ENCODE measurements at regions not wholly inside any gene's neighbourhood (a gene's known extent, or its start where the extent isn't known, plus 50 kb on each side); places are given as distances from the start of the nearest gene placed in this dataset.
A peak's percentile ranks its signal among the peaks of the same experiment; 100 is the strongest.

GRCh38 chr2:150047620-150048222 is 439.7 kb downstream of the RND3 start:
- no peak for DNase-seq (ENCODE audit: low spot score)

GRCh38 chr2:150046810-150047209 is 440.7 kb downstream of the RND3 start:
- no peak for DNase-seq (ENCODE audit: low spot score)

- DNase-seq (ENCODE audit: low spot score) = peak; percentile 11
These were observed 441.3 kb downstream of the RND3 start for GRCh38 chr2:150046211-150046610.

- DNase-seq (ENCODE audit: low spot score) = no peak
These were observed 441.9 kb downstream of the RND3 start for GRCh38 chr2:150045601-150046000.

GRCh38 chr2:150043172-150043500 is 444.3 kb downstream of the RND3 start:
- DNase-seq (ENCODE audit: low spot score) = no peak

GRCh38 chr2:150042500-150043171 is 444.8 kb downstream of the RND3 start:
- DNase-seq (ENCODE audit: low spot score) = no peak

- DNase-seq (ENCODE audit: low spot score) = peak; percentile 14
These were observed 445.6 kb downstream of the RND3 start for GRCh38 chr2:150041722-150042425.

- no peak for DNase-seq (ENCODE audit: low spot score)
These were observed 449.0 kb upstream of the MMADHC start for GRCh38 chr2:150036622-150037021.

- DNase-seq (ENCODE audit: low spot score) = no peak
These were observed 447.1 kb upstream of the MMADHC start for GRCh38 chr2:150034665-150035064.

- DNase-seq (ENCODE audit: low spot score) = no peak
These were observed 443.0 kb upstream of the MMADHC start for GRCh38 chr2:150030436-150031190.

- no peak for DNase-seq (ENCODE audit: low spot score)
These were observed 440.7 kb upstream of the MMADHC start for GRCh38 chr2:150028322-150028721.

- DNase-seq (ENCODE audit: low spot score) = no peak
These were observed 439.6 kb upstream of the MMADHC start for GRCh38 chr2:150027164-150027563.

GRCh38 chr2:150023663-150024062 is 436.1 kb upstream of the MMADHC start:
- DNase-seq (ENCODE audit: low spot score) = no peak

GRCh38 chr2:150023044-150023443 is 435.5 kb upstream of the MMADHC start:
- no peak for DNase-seq (ENCODE audit: low spot score)

- no peak for DNase-seq (ENCODE audit: low spot score)
These were observed 433.5 kb upstream of the MMADHC start for GRCh38 chr2:150020937-150021673.

- no peak for DNase-seq (ENCODE audit: low spot score)
These were observed 432.6 kb upstream of the MMADHC start for GRCh38 chr2:150020221-150020620.

GRCh38 chr2:150019063-150019462 is 431.5 kb upstream of the MMADHC start:
- DNase-seq (ENCODE audit: low spot score) = no peak

- DNase-seq (ENCODE audit: low spot score) = no peak
These were observed 425.4 kb upstream of the MMADHC start for GRCh38 chr2:150012986-150013385.

GRCh38 chr2:150011161-150011730 is 423.7 kb upstream of the MMADHC start:
- DNase-seq (ENCODE audit: low spot score) = no peak

GRCh38 chr2:150008901-150009300 is 421.3 kb upstream of the MMADHC start:
- DNase-seq (ENCODE audit: low spot score) = no peak

- DNase-seq (ENCODE audit: low spot score) = no peak
These were observed 420.3 kb upstream of the MMADHC start for GRCh38 chr2:150007815-150008430.

All from AG08396 (cell line).